ENCODE measurements at regions not wholly inside any gene's neighbourhood (a gene's known extent, or its start where the extent isn't known, plus 50 kb on each side); places are given as distances from the start of the nearest gene placed in this dataset.
"Not testable (repeated sequence)": the region's sequence is repeated elsewhere in the genome, so short reads cannot be mapped to it uniquely, and the experiment has no call there.

DNA sequence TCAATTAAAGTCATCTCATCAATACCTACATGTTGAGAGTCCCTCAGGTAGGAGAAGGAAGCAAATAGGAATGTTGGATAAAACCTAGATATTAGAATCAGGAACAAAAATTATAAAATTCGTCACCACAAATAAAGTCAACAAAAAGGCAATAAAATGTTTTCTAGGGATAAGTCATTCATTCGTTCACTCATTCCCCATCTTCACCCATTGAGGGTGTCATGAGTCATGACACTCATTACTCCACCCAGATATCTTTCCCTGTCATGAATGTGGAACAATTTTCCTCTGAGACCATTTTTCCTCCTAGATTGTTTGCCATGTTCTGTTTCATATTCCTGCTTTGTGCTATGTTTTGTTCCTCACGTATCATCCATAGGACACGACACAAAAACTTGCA lies 50.9 kb upstream of the OLIG3 start:
- DNase-seq, result no peak

DNA sequence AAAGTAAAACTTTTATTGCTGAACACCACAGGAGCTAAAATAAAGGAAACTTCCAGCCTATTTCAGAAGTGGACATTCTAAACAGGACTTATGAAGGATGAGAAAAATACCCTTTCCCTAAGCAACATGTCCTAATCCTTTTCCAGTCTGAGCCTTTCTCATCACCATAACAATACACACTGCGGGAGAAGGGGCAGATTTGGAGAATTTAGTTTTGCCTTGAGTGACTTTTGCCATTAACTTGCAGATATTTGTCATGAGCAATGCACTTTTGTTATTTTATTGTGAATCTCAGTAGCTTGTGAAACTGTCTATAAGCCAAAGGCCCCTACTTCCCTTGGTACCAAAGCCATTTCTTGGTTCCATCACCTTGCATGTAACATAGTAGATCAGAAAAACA lies 53.0 kb upstream of the OLIG3 start:
- DNase-seq, result no peak

DNA sequence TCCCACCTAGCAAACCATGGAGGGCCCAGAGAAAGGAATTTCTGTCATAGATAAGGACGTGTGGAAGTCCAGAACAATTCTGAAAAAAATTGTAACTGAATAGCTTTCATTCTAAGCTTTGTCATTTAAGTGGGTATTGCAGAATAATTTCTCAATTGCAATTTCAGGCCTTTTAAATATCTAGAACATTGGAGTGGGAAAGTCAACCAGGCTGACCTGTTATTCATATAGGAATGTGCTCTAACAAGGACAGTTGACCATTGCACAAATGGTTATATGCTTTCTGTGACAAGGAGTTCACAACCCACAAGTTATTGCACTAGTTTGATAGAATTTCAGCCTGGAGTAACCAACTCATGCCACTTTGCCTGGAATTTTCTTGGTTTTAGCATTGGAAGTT lies 53.4 kb upstream of the OLIG3 start:
- no peak for DNase-seq

DNA sequence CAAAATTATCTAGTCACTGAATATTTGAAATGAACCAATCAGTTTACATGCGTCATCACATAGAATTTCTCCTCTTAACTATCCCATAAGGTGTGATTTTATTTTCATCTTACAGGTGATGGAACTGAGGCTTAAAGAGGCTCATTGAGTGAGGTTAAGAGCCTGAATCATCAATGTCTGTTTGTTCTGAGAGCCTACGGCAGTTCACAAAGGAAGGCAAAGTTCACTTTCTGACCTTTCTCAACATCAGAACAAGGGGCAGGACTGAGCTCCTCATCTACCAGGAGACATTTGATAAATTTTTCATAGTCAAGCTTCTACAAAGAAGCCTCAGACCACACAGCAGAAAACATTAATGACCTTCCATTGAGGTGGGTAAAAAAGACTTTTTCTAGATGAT lies 54.9 kb upstream of the OLIG3 start:
- no peak for DNase-seq

DNA sequence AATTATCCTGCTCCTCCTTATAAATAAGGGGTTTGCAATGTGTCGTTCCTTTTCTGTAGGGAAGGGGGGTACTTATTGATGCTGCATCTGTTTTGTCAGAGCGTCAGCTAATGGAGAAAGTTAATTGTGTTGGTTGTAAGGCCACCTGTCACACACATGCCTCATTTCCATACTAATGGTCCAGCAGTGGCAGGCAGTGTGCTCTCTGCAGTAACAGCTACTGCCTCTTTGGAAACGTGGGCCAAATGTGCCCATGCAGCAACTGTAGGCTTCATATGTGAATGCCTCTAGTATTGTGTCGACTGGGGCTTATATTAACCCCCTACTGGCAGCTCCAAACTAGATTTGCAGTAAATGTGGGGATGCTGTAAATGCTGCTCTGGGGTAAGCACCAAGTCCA lies 56.3 kb upstream of the OLIG3 start:
- DNase-seq, result no peak

DNA sequence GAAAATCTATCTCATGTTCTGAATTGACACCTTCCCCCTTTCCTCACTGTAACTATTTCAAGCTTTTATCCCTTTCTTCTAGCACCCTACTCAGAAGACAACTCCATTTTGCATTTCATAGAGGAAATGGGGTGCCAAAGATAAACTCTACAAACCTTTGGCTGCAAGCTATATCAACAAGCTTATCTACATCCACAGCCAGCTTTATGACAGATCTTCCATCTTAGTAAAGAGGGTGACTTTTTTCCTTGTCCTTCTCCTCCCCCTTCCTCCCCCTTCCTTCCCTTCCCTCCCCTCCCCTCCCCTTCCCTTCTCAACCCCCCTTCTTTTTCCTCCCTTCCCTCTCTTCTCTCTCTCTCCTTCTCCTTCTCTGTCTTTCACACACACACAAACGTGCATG lies 58.0 kb upstream of the OLIG3 start:
- DNase-seq, result no peak

DNA sequence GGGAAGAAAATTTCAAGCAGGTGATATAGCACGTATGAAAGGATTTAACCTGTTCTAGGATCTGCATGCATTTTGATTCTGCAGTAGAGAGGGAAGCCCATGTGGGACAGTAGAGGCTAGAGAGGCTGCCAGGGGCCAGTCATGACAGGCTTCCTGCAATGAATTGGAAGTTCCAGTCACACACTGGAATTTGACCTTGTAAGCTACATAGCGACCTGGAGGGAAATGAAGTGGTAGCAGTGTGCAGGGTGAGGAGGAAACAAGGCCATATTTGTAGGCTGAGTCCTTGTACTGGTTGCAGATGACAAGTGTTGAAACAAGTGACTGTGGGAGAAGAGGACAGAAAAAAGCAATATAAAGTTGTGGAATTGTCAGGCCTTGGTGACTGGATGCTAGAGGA lies 58.6 kb upstream of the OLIG3 start:
- DNase-seq, result no peak

DNA sequence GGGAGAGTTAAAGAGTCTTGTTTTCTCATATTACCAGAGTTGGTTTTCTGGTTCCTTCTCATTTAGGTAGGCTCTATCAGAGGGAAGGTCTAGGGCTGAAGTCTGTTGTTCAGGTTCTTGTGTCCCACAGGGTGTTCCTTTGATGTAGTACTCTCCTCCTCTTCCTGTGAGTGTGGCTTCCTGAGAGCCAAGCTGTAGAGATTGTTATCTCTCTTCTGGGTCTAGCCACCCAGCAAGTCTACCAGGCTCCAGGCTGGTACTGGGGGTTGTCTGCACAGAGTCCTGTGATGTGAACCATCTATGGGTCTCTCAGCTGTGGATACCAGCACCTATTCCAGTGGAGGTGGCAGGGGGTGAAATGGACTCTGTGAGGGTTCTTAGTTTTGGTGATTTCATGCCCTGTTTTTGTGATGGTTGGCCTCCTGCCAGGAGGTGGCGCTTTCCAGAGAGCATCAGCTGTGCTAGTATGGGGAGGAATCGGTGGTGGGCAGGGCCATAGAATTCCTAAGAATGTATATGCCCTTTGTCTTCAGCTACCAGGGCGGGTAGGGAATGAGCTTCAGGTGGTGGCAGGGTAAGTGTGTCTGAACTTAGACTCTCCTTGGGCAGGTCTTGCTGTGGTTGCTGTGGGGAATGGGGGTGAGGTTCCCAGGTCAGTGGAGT lies 65.5 kb upstream of the OLIG3 start:
- DNase-seq, result not testable (repeated sequence)

DNA sequence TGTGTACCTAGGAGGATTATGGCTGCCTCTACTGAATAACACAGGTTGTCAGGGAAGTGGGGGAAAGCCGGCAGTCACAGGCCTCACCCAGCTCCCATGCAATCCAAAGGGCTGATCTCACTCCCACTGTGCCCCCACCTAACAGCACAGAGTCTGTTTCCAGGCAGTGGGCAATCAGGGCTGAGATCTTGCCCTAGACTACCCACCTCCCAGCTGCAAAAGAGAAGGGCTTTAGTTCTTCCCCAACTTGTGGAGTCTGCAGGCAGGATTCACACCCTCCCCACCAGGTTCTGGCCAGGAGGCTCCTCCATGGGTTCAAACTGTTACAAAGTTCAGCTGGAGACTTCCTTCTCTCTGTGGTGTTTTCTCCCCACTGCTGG lies 66.0 kb upstream of the OLIG3 start:
- DNase-seq, result no peak

DNA sequence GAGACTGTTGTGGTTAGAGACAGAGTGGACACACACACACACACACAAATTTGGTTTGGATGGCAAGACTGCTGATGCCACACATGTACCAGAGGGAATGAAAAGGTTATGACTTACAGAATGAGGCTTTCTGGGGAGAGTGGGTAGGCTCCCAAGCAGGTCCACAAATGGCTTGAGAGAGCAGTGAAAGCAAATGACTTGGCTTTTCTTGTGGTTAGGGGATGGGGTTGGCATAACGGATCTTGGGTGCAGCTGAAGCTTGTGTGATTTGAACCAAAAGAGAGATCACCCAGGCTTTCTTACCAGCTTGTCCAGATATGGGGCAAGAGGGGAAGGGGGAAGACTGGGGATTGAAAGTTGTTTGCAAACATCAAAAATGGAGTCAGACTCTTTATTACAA lies 73.9 kb upstream of the OLIG3 start:
- DNase-seq, result no peak

DNA sequence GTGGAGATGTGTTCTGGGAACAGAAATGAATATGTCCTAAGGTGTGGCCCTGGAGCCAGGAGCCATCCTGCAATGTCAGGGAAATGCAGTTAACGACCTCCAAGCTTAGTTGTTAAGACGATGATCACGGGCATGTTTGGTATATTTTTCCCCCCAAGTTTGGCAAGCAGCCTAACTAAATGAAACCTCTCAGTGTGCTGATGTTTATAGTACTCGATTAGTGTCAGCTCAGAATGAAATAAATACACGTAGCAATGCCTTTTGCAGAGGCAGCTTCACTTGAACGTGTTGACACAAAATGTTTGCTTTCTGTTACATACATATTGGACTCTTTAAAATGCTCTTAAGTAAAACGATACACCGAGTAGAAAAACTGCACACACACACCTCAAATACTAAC lies 76.2 kb upstream of the OLIG3 start:
- no peak for DNase-seq

DNA sequence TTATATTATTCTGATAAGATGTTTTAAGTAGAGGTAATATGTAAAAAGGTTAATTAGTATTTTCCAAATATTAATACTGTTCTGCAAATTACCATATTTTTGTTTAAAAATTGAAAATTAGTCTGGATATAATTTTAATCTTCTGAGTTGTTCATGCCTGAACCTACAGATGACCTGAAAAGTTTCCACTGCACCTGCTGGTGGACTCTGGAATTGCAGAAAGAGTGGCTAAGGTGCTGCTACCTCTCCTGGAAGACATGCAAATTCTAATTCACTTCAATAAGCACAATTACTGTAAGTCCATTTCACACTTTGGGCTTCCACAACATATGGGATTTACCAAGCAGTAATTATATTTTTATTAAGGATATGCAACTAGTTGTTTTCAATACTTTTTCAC lies 77.7 kb upstream of the OLIG3 start:
- no peak for DNase-seq

DNA sequence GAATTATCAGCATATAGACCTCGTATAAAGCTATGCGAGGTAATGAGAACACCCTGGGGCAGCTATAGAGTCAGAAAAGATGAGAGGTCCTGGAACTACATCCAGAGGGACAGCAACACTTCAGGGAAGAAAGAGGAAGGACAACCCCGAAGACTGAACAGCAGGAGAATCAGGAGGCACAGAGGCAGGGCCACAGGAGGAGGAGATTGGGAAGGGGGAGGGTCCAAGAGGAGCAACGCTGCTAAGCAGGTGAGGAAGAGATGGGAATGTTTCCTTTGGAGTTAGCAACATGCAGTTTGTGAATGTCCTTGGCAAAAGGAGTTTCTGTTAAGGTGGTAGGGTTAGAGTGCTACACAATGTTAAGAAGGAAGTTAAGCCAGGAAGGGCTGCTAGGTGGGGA lies 79.5 kb upstream of the OLIG3 start:
- DNase-seq, result no peak

DNA sequence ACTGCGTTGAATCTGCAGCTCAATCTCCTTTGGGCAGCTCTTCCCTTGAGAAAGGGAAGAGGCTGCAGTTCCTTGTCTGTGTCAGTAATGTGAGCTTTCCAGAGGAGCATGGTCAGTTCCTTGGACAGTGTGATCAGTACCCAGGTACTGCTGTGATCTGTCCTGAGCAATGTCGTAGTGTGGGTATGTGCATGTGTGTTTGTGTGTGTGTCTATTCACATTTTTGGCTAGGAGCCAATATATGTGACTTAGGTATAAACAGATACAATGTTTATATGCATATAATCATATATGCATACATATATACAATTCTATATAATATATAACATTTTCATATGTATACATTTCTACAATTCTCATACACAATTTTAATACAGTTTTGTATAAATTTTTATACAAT lies 85.4 kb upstream of the OLIG3 start:
- no peak for DNase-seq

DNA sequence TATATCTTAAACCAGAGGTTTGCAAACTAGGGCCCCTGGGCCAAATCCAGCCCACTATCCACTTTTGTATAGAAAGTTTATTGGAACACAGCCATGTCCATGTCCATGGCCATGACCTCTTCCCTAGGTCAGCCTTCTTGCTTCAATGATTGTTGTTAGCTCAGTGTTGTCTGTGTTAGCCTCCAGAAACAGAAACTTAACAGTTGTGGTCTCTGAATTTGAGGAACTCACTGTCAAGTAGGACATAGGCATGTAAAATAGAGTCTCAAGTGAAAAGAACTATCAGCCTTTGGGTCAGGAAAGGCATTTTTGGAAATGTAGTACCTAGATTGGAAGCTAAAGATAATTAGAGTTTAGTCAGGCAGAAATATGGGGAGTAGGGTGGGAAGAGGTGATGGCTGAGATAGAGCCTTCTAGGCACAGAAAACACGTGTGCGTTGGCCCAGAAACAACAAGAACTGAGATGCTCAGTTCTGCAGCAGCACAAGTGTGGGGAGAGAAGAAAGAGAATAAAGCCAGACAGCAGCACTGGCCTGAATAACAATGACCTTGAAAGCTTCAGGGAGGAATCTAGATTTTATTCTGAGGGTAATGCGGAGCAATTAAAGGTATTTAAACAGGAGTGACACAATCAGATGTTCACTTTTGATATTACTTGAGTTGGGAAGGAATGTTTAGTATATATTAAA lies 87.0 kb upstream of the OLIG3 start:
- DNase-seq, result no peak

DNA sequence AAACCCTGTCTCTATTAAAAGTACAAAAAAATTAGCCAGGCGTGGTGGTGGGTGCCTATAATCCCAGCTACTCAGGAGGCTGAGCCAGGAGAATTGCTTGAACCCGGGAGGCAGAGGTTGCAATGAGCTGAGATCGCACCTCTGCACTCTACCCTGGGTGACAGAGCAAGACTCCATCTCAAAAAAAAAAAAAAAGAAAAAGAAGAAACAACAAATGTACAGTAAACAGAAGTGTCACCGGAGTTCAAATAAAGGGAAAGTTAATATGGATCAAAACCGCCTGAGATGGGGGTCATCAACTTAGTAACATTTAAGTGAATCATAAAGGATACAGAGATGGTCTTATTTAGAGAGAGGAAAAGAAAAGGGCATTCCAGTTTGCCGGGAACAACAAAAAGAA lies 89.3 kb upstream of the OLIG3 start:
- DNase-seq, result not testable (repeated sequence)

DNA sequence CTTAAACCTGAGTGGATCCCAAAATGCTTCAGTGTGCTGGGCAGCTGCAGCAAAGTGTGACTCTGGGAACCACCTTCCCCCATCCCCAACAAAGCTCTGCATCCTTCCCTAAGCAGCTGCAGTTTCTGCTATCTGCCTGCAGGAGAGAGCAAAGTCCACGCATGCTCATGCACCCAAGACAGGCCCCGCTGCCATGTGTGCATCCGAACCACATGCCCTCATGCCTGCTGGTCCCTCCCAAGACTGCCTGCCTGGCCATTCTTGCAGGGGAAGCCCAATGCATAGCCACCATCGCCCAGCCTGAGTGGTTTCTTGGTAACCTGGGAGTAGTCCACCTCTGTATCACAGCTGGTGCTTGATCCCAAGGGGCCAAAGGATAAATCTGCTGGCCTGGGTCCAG lies 94.3 kb upstream of the OLIG3 start:
- no peak for DNase-seq

DNA sequence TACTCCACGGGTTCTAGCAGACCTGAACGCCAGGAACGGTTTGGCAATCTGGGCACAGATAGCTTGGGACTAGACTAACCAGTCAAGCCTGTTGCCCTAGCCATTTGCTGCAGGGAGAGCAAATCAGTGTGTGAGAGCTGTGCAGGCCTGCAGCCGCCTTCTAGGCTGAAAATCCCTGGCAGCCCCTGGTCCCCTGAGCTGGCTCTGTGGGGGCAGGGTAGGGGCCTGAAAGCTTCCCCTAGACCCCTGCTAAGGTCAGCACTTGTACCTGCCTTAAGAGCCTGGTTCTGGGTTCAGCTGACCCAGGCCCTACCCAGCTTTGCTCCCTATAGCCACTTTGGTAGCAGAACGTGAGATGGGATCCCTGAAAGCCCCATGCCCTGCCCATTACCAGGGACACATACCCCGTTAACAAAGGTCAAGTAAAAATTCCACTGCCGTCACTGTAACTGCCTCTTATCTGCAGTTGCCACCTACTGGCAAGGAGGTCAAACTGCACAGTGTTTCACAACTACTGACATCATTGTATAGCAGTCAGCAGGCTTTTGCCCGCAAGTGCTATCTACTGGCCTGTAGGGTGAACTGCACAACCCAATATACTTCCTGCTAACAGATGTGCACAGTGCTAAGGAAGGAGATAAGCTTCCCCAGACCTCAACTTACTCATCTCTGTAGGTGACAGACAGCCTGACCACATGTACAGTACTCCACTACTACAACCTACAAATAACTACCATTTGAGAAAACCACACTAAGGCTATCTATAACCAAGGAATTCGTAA lies 95.1 kb upstream of the OLIG3 start:
- DNase-seq, result no peak

DNA sequence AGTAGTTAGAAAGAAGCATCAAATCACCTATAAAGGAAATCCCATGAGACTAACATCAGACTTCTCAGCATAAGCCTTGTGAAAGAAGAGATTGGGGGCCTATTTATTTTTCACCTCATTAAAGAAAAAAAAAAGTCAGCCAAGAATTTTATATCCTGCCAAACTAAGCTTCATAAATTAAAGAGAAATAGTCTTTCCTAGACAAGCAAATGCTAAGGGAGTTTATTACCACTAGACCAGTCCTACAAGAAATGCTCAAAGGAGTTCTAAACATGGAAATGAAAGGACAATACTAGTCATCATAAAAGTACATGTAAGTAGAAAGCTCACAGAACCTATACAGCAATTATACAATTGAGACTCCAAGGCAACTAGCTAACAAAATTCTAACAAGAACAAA lies 96.5 kb upstream of the OLIG3 start:
- no peak for DNase-seq

DNA sequence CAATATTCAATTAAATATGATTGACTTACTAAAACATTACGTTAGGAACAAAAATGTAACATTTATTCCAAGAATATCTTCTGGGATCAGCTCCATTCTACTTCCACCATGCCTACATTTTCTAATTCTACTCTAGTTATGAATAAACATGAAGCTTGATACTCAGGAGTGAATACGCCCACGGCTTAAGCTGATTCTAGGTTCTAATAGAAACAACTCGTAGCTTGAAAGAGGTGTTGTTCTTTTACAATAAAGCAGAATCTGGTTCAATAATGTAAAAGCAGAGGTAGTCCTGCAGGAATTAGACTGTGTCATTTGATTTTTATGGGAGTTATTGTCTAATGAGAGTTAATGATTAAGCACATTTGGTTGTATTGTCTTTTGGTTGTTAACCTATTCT lies 107.3 kb upstream of the OLIG3 start:
- DNase-seq, result no peak

DNA sequence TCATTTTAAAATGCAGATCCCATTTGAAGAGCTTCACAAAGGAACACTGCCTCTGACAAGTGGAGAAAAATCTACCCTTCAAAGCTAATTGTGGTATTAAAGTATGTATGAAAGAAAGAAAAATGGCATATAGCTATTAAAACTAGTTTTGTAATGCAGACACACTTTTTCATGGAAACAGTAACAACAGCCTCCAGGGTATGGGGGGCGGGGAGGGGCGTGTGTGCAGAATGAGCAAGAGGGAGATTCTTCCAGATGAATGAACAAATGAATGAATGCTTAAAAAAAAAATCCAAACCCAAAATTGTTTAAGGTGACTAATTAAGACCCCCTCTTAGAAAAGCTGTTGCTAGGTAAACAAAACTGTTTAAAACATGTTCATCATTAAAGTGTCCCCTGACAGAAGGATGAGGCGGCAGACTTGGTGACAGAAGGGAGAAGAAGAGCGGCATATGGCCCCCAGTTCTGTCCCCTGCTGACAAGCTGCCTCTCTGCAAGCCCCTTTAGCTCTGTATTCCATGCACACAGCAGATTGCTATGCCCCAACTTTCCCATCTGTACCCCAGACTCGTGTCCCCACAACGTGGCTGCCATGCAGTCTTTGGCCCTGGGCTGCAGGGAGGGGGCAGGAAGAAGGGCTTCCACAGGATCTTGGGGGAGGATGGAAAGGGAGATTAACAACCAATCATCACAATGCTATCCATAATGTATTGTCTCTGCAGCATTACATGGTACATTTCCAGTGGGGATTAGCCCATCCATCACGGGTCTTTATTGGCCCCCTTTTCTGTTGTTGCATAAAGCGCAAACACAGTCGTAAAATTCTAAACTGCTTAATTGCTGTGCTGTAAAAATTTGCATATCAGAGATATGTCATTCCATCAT lies 108.4 kb upstream of the OLIG3 start:
- DNase-seq, result no peak

DNA sequence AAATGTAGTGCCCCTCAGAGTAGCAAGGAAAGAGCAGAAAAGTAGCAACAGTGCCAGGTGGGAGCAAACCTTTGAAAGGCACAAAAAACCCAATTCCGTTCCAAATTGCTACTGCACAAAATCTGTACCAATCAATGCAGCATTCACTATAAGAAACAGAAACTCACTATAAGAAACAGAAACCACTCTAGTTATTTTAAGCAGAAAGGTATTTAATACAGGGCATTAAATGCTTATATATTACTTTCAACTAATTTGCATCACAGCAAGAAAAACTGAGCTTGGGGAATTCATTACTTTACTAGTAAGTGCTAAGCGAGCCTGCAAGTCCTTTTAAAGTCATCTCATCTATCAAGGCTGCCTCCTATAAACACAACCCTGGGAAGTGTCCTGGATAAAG lies 116.5 kb upstream of the OLIG3 start:
- DNase-seq, result no peak

DNA sequence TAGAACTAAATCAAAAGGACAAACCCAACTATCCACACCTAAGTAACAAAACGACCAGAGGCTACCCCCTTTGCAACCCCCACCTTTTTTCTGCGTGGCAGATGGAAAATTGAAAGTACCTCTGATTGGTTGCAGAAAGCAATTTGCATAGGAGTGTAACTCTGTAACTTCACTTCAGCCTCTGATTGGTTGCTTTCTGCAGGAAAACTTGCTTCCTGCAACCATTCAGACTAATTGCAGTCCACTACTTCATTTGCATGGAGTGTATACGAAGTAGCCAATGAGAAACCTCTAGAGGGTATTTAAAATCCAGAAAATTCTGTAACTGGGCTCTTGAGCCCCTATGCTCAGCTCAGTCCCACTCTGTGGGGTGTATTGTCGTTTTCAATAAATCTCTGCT lies 129.1 kb upstream of the OLIG3 start:
- no peak for DNase-seq
